ENCODE measurements at regions not wholly inside any gene's neighbourhood (a gene's known extent, or its start where the extent isn't known, plus 50 kb on each side); places are given as distances from the start of the nearest gene placed in this dataset.

DNA sequence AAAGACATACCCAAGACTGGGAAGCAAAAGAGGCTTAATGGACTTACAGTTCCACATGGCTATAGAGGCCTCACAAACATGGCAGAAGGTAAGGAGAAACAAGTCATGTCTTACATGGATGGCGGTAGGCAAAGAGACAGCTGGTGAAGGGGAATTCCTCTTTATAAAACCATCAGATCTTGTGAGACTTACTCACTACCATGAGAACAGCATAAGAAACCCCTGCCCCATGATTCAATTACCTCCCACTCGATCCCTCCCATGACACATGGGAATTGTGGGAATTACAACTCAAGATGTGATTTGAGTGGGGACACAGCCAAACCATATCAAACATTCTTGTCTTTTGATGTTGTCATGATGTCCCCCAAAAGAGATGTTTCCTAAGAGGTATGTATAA, 103.3 kb downstream of the DUSP10 start:
- DNase-seq, result no peak

DNA sequence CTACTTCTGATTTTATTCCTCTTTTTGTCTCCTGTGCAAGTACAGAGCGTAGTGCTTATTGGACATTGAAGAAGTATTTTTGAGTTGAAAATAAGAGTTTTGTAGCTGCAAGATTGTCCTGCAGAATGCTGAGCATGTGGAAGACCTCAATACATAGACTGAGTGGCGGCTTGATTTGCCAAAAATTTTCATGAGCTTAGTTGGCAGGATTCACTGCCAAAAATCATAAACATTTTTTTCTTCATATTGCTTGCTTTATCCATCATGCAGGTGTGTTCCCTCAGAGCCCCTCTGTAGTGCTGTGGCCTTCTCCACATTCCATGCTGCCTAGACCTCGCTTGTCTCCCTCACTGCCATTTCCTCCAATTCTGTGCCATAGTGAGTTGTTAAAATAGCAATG, 100.1 kb downstream of the DUSP10 start:
- DNase-seq, result no peak

DNA sequence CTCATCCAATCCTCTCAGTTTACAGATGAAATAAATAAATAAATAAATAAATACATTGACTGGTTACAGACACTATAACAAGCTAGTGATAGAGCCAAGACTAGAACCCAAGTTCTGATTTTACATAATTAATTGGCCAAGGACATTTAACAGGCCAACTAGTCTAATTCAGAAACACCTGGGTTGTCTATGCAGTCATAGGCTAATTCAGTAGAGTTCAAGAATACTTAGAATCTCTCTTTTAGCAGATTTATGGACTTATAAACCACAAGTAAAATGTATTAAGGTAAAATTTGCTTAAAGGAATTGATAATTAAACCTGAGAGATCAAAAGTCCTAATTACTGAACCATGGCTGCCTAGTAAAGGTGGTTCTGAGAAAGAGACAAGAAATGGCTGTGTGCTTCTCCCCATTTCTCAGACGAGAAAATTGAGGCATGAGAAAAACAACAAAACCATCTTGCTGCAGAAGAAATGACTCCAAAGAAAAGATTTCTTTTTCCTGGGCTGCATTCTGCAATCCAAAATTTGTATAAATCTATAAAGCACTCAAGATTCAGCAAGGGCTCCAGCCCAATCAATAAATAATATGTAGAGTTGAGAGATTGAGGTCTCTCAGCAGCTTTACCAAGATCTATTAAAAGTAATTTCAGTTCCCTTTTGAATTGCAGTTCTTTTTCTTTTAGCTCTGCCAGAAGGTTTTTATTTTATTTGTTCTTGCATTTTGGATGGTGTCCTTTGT, 98.3 kb downstream of the DUSP10 start:
- no peak for DNase-seq

DNA sequence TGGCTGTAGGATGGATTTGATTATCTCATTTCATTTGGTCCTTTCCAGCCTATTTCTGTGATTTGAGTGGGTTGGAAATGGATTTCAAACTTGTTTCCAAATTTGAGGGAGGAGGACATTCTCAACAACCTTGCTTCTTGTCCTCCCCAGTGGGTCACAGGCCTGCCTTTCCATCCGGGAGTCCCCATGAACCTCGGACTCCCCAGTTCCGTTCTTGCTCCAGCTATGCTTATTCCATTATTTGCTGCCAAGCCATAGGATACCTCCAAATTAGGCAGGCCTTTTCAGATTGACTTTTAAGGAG, 97.8 kb downstream of the DUSP10 start:
- DNase-seq, result no peak

DNA sequence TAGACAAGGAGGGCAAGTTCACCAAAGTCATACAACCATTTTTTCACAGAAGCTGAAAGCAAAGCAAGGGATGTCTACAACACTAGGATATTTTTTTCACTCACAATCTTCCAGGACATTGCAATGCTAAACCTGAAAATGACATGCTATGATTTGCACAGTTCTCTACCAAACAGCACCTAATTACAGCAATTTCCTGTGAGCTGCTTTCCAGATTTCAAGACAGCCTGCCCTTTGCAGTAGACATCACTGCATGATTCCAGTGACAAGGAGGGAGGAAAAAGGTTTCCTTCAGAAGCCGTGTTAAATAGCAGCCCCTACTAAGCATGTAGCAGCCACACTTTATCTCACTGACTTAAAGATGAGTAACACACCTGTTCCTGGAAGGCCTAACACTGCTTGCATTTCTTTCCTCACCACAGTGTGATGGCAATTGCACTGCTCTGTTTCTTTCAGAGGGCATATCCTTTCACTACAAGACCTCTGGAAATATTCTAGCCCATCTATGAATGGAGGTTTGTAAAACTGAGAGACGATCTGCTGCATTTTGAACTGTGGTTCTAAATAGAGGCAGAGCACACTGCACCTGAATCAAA, 97.1 kb downstream of the DUSP10 start:
- no peak for DNase-seq

DNA sequence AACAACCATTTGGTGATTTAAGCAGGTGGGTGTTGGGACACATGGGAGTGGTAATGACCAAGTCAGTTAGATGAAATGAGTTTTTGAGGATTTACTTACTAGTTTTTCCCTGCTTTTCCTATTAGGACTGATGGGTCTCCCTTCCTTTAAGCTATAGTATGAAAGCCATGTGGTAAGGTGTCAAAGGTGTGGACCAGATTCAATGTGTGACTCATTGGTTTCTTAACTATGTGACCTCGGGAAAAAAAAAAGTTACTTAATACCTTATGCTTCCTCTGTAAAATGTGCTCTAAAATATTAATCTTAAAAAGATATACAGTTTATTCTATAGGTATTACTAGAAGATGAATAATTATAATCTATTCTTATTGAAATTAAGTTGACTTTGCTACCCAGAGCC, 93.7 kb downstream of the DUSP10 start:
- no peak for DNase-seq
